ENCODE measurements at regions not wholly inside any gene's neighbourhood (a gene's known extent, or its start where the extent isn't known, plus 50 kb on each side); places are given as distances from the start of the nearest gene placed in this dataset.

- no peak for TF ChIP-seq RXRA (IDR thresholded peaks at IDR 0.05)
- TF ChIP-seq, protein P1, sequence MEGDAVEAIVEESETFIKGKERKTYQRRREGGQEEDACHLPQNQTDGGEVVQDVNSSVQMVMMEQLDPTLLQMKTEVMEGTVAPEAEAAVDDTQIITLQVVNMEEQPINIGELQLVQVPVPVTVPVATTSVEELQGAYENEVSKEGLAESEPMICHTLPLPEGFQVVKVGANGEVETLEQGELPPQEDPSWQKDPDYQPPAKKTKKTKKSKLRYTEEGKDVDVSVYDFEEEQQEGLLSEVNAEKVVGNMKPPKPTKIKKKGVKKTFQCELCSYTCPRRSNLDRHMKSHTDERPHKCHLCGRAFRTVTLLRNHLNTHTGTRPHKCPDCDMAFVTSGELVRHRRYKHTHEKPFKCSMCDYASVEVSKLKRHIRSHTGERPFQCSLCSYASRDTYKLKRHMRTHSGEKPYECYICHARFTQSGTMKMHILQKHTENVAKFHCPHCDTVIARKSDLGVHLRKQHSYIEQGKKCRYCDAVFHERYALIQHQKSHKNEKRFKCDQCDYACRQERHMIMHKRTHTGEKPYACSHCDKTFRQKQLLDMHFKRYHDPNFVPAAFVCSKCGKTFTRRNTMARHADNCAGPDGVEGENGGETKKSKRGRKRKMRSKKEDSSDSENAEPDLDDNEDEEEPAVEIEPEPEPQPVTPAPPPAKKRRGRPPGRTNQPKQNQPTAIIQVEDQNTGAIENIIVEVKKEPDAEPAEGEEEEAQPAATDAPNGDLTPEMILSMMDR (IDR thresholded peaks at IDR 0.05; ENCODE audit: low read depth, low read length, missing input control), result no peak
- TF ChIP-seq RAD21 (IDR thresholded peaks at IDR 0.05), result no peak
- no peak for TF ChIP-seq ZBTB33 (IDR thresholded peaks at IDR 0.05)
Observed at GRCh38 chr5:167965710-167966109, 325.7 kb upstream of the WWC1 start.

Measured in liver (tissue), 3 donors.